ENCODE measurements at regions not wholly inside any gene's neighbourhood (a gene's known extent, or its start where the extent isn't known, plus 50 kb on each side); places are given as distances from the start of the nearest gene placed in this dataset.

- H3K79me2 ChIP-seq (ENCODE audit: insufficient read depth), result no peaks in the 10 kb centered on the region
- WGBS (ENCODE audit: low lambda C conversion rate), result 91% methylated on average over 1 of the region's 1 CpG
- H3K9ac ChIP-seq, result no peak overlapping the region
- CTCF ChIA-PET, result interaction anchor here (0.6 to 5.3 kb wide), 3 partner anchors 14 to 1111 kb away, joined by 3 to 28 read pairs (median 6); no protein-coding TSS in a partner anchor
- H3K4me3 ChIP-seq (ENCODE audit: low read depth in 2 of 2, low read length in 1 of 2), result no peak overlapping the region
- H3K9me2 ChIP-seq, result no peaks in the 10 kb centered on the region
- H3K27ac ChIP-seq (ENCODE audit: low read depth in 2 of 2, low read length in 1 of 2), result no peak overlapping the region
- POLR2A ChIA-PET, result no interaction called here
- peaks cover 0 to 2% of the 10 kb centered on the region in 2 experiments; a peak in 1 of 4 replicates for H3K4me1 ChIP-seq (ENCODE audit: control insufficient read depth in 1 of 2, insufficient read depth in 2 of 2, low read depth in 1 of 2, low read length in 1 of 2)
- no peaks in the 10 kb centered on the region for H3K9me3 ChIP-seq
- no peak overlapping the region for H2AFZ ChIP-seq (ENCODE audit: low read depth)
- TF ChIP-seq MXI1 (IDR thresholded peaks at IDR 0.05; ENCODE audit: low read depth, low read length) (no peak), NFIC (IDR thresholded peaks at IDR 0.05; ENCODE audit: borderline replicate concordance) (no peak), FOXJ3 (CRISPR knock-in tag; IDR thresholded peaks at IDR 0.05) (no peak), USF2 (IDR thresholded peaks at IDR 0.05; ENCODE audit: borderline replicate concordance, low read depth, low read length) (no peak), NRF1 (IDR thresholded peaks at IDR 0.05; ENCODE audit: low read depth, low read length) (no peak), TCF12 (IDR thresholded peaks at IDR 0.05) (no peak), CTCF (IDR thresholded peaks at IDR 0.05) (no peak), GABPA (IDR thresholded peaks at IDR 0.05; ENCODE audit: low read depth) (no peak), ELF1 (IDR thresholded peaks at IDR 0.05) (no peak), IRF3 (IDR thresholded peaks at IDR 0.05; ENCODE audit: low read depth, low read length) (no peak), MEF2A (IDR thresholded peaks at IDR 0.05; ENCODE audit: borderline replicate concordance, low read depth) (no peak), EP300 (IDR thresholded peaks at IDR 0.05; ENCODE audit: borderline replicate concordance in 1 of 2, low read depth in 1 of 2, low read length in 1 of 2) (no peak), RCOR1 (IDR thresholded peaks at IDR 0.05; ENCODE audit: low read length) (no peak), FOSL2 (IDR thresholded peaks at IDR 0.05; ENCODE audit: borderline replicate concordance, low read depth) (no peak), USF1 (IDR thresholded peaks at IDR 0.05; ENCODE audit: borderline replicate concordance, low read depth) (no peak), TEAD4 (IDR thresholded peaks at IDR 0.05; ENCODE audit: borderline replicate concordance, insufficient read depth) (no peak)
- H3K4me2 ChIP-seq, result no peak overlapping the region
- no peak for DNase-seq
- no peaks in the 10 kb centered on the region for H3F3A ChIP-seq (replicated peaks; ENCODE audit: insufficient read depth)
- no peaks in the 10 kb centered on the region for H3K36me3 ChIP-seq (replicated peaks in 1 of 2; ENCODE audit: control insufficient read depth in 1 of 2, insufficient read depth in 2 of 2, low read length in 1 of 2)
- H4K20me1 ChIP-seq (ENCODE audit: insufficient read depth), result no peaks in the 10 kb centered on the region
- no peaks in the 10 kb centered on the region for H3K27me3 ChIP-seq (ENCODE audit: insufficient read depth)
Measured at GRCh38 chr1:221276896-221277409, 397.7 kb downstream of the HLX start.
